GM23338 (cell line): ENCODE measurements at regions not wholly inside any gene's neighbourhood (a gene's known extent, or its start where the extent isn't known, plus 50 kb on each side); places are given as distances from the start of the nearest gene placed in this dataset.

ENCODE experiments used
- ATAC-seq: fragments of 200-7000 bp; cut with Tn5 transposase; 3 replicates; pipeline ENCODE4 v1.9.1; 2020
- DNase-seq: peaks from one replicate; pipeline ENCODE4 v3.0.0-alpha.2; 2015; ENCODE audit warnings: low spot score
- H2AFZ ChIP-seq: fragments of 200-600 bp; sonication (generic); 2 replicates; pipeline ENCODE4 v1.8.0; 2016; ENCODE audit warnings: antibody characterized with exemption, mild to moderate bottlenecking, moderate library complexity
- H3F3A ChIP-seq: fragments of 200-600 bp; sonication (generic); replicated peaks from 2 replicates; pipeline ENCODE4 v1.8.0; 2017; ENCODE audit warnings: antibody characterized with exemption, mixed run types, low read depth
- H3K27ac ChIP-seq: fragments of 200-600 bp; sonication (generic); 2 replicates; pipeline ENCODE4 v1.6.1; 2016; ENCODE audit warnings: low read depth
- H3K27me3 ChIP-seq: fragments of 200-600 bp; sonication (generic); 2 replicates; pipeline ENCODE4 v1.8.0; 2016; ENCODE audit warnings: mild to moderate bottlenecking, mixed run types, moderate library complexity; ENCODE audit not compliant: insufficient read depth
- H3K36me3 ChIP-seq: fragments of 200-600 bp; sonication (generic); 2 replicates; pipeline ENCODE4 v1.8.0; 2016; ENCODE audit warnings: mild to moderate bottlenecking; ENCODE audit not compliant: insufficient read depth
- H3K4me1 ChIP-seq: fragments of 200-600 bp; sonication (generic); 2 replicates; pipeline ENCODE4 v1.8.0; 2016; ENCODE audit warnings: mild to moderate bottlenecking, moderate library complexity; ENCODE audit not compliant: insufficient read depth
- H3K4me2 ChIP-seq: fragments of 200-600 bp; sonication (generic); 2 replicates; pipeline ENCODE4 v1.7.1; 2017; ENCODE audit warnings: mixed run types
- H3K4me3 ChIP-seq: fragments of 200-600 bp; sonication (generic); 2 replicates; pipeline ENCODE4 v1.6.1; 2016; ENCODE audit warnings: mixed run types
- H3K79me2 ChIP-seq: fragments of 200-600 bp; sonication (generic); replicated peaks from 2 replicates; pipeline ENCODE4 v1.8.0; 2017; ENCODE audit warnings: mild to moderate bottlenecking; ENCODE audit not compliant: insufficient read depth
- H3K9me2 ChIP-seq: fragments of 200-600 bp; sonication (generic); 2 replicates; pipeline ENCODE4 v1.8.0; 2017; ENCODE audit not compliant: insufficient read depth
- H4K20me1 ChIP-seq: fragments of 200-600 bp; sonication (generic); replicated peaks from 2 replicates; pipeline ENCODE4 v1.8.0; 2017; ENCODE audit warnings: mild to moderate bottlenecking; ENCODE audit not compliant: insufficient read depth
- H3K27ac Mint-ChIP-seq: 2 replicates; pipeline ENCODE4 v1.8.0; 2020; ENCODE audit warnings: inconsistent platforms, mild to moderate bottlenecking, moderate library complexity, mixed read lengths
- H3K27me3 Mint-ChIP-seq: 3 replicates; pipeline ENCODE4 v1.8.0; 2022; ENCODE audit warnings: low read depth, mild to moderate bottlenecking, moderate library complexity, mixed read lengths, inconsistent platforms; ENCODE audit not compliant: insufficient read depth, poor library complexity
- H3K36me3 Mint-ChIP-seq: 3 replicates; pipeline ENCODE4 v1.8.0; 2021; ENCODE audit warnings: low read depth, mild to moderate bottlenecking, inconsistent platforms, moderate library complexity, mixed read lengths
- H3K4me1 Mint-ChIP-seq: 3 replicates; pipeline ENCODE4 v1.8.0; 2020; ENCODE audit warnings: mild to moderate bottlenecking, inconsistent platforms, mixed read lengths
- H3K4me3 Mint-ChIP-seq: 3 replicates; pipeline ENCODE4 v1.8.0; 2021; ENCODE audit warnings: moderate library complexity, mild to moderate bottlenecking, inconsistent platforms, mixed read lengths
- H3K9me3 Mint-ChIP-seq: 3 replicates; pipeline ENCODE4 v1.8.0; 2020; ENCODE audit warnings: moderate library complexity, mild to moderate bottlenecking, inconsistent platforms, mixed read lengths
- CREB1 ChIP-seq: fragments of 250-450 bp; sonication (Bioruptor Pico); IDR thresholded peaks from 2 replicates; pipeline ENCODE4 v1.5.0; 2020; ENCODE audit warnings: low read depth, mild to moderate bottlenecking, moderate library complexity
- CTCF ChIP-seq, 2 experiments: fragments of 200-600 bp in 1 of 2; sonication (generic) in 1 of 2; conservative IDR thresholded peaks; 2 replicates each; pipeline versions ENCODE4 v1.5.1 to v1.6.1; 2016 to 2017; ENCODE audit warnings: antibody characterized with exemption in 2 of 2, low read depth in 2 of 2, mild to moderate bottlenecking in 2 of 2, moderate library complexity in 1 of 2
- ETS1 ChIP-seq: IDR thresholded peaks from 2 replicates; pipeline ENCODE4 v1.6.1; 2016; ENCODE audit warnings: antibody characterized with exemption
- EZH2 ChIP-seq: fragments of 200-600 bp; sonication (generic); IDR thresholded peaks from one replicate; pipeline ENCODE4 v1.8.0; 2017; ENCODE audit warnings: antibody characterized with exemption, mild to moderate bottlenecking, low read depth; ENCODE audit not compliant: unreplicated experiment
- EZH2phosphoT487 ChIP-seq: fragments of 200-600 bp; sonication (generic); IDR thresholded peaks from one replicate; pipeline ENCODE4 v1.8.1; 2018; ENCODE audit warnings: antibody characterized with exemption; ENCODE audit not compliant: unreplicated experiment
- JUNB ChIP-seq: IDR thresholded peaks from one replicate; pipeline ENCODE4 v1.6.1; 2016; ENCODE audit warnings: antibody characterized with exemption; ENCODE audit not compliant: unreplicated experiment
- NANOG ChIP-seq: IDR thresholded peaks from 2 replicates; pipeline ENCODE4 v1.6.1; 2016; ENCODE audit warnings: antibody characterized with exemption, borderline replicate concordance
- POLR2AphosphoS5 ChIP-seq: IDR thresholded peaks from 2 replicates; pipeline ENCODE4 v1.6.1; 2016; ENCODE audit warnings: antibody characterized with exemption, low read depth
- REST ChIP-seq: IDR thresholded peaks from one replicate; pipeline ENCODE4 v1.6.1; 2018; ENCODE audit warnings: antibody characterized with exemption; ENCODE audit not compliant: unreplicated experiment
- STAT1 ChIP-seq: IDR thresholded peaks from one replicate; pipeline ENCODE4 v1.6.1; 2016; ENCODE audit warnings: antibody characterized with exemption; ENCODE audit not compliant: unreplicated experiment
- ZNF114 ChIP-seq: fragments of 250-450 bp; sonication (Bioruptor Pico); IDR thresholded peaks from 2 replicates; pipeline ENCODE4 v1.5.0; 2020; ENCODE audit warnings: mild to moderate bottlenecking, moderate library complexity
- ZNF331 ChIP-seq: fragments of 250-450 bp; sonication (Bioruptor Pico); IDR thresholded peaks from 2 replicates; pipeline ENCODE4 v1.5.0; 2020; ENCODE audit warnings: low read depth, mild to moderate bottlenecking, moderate library complexity
- ZNF462 ChIP-seq: fragments of 250-450 bp; sonication (Bioruptor Pico); IDR thresholded peaks from 2 replicates; pipeline ENCODE4 v1.5.0; 2020; ENCODE audit warnings: mild to moderate bottlenecking, moderate library complexity

GRCh38 chr5:155434681-155435080 is 421.1 kb downstream of the KIF4B start:
- Histone ChIP-seq H2AFZ (no peak overlapping the region), H3K27me3 (no peaks in the 10 kb centered on the region), H3K4me3 (no peak overlapping the region), H3K36me3 (no peaks in the 10 kb centered on the region), H3F3A (no peaks in the 10 kb centered on the region), H3K9me2 (peaks cover 21% of the 10 kb centered on the region), H4K20me1 (no peaks in the 10 kb centered on the region), H3K4me2 (no peak overlapping the region), H3K27ac (no peak overlapping the region), H3K79me2 (no peaks in the 10 kb centered on the region), H3K4me1 (no peaks in the 10 kb centered on the region)
- H3K27me3 Mint-ChIP-seq, result no peaks in the 10 kb centered on the region
- no peaks in the 10 kb centered on the region; the same call in 2 of the 3 replicates for H3K4me1 Mint-ChIP-seq
- H3K9me3 Mint-ChIP-seq, result peaks cover 9% of the 10 kb centered on the region
- H3K36me3 Mint-ChIP-seq, result no peaks in the 10 kb centered on the region
- no peak for ATAC-seq
- H3K27ac Mint-ChIP-seq, result no peak overlapping the region
- no peak for TF ChIP-seq ZNF114 (CRISPR knock-in tag)
- TF ChIP-seq STAT1, result no peak
- no peak for TF ChIP-seq ZNF331 (CRISPR knock-in tag)
- no peak for TF ChIP-seq POLR2AphosphoS5
- TF ChIP-seq CTCF (conservative IDR thresholded peaks at IDR 0.05; ENCODE audit: low read depth in 2 of 2), result no peak
- no peak for TF ChIP-seq ETS1
- TF ChIP-seq JUNB, result no peak
- no peak for TF ChIP-seq CREB1
- TF ChIP-seq EZH2phosphoT487, result no peak
- TF ChIP-seq REST, result no peak
- TF ChIP-seq EZH2, result no peak
- TF ChIP-seq ZNF462 (CRISPR knock-in tag), result no peak
- no peak for TF ChIP-seq NANOG
- no peak for DNase-seq
- no peak overlapping the region for H3K4me3 Mint-ChIP-seq
